ENCODE measurements at regions not wholly inside any gene's neighbourhood (a gene's known extent, or its start where the extent isn't known, plus 50 kb on each side); places are given as distances from the start of the nearest gene placed in this dataset.
"Not testable (repeated sequence)": the region's sequence is repeated elsewhere in the genome, so short reads cannot be mapped to it uniquely, and the experiment has no call there.

DNA sequence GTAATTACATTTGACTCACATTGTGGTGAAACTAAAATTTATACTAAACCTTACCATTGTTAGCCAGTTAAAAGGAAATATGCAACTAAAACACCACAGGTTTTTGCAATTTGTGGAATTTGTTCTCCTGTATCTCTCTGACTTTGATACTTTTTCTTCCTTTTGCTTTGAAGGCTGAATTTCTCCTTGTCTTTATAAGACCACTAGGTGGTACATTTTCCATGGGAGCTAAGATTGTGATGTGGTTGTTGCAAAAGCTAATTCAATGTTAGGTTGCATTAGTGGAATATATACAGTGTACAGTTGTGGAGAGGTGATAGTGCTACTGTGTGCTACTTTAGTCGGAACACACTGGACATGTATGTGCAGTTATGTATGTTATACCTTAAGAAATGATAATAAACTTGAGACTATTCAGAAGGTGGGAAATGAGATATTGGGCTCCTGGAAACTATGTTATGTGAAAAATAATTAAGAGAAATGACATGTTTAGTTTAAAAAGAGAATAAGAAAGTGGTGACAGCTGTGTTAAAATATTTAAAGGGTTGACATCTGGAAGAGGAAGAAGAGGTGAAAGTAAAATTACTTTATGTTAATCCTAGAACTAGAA lies 70.3 kb downstream of the ARL9 start:
- no peak overlapping the region for H3K27ac Mint-ChIP-seq
- peaks cover 9% of the 10 kb centered on the region for H3K4me1 Mint-ChIP-seq
- no peak for DNase-seq
- H3K27me3 Mint-ChIP-seq: peaks cover 2% of the 10 kb centered on the region
- H3K4me3 Mint-ChIP-seq: no peak overlapping the region
- ATAC-seq: peak; percentile 51
- H3K9me3 Mint-ChIP-seq (ENCODE audit: low read depth): no peaks in the 10 kb centered on the region
- CTCF ChIA-PET: interaction anchor here (0.6 to 2.9 kb wide), 18 partner anchors 9 to 260 kb away, joined by 3 to 13 read pairs (median 4); no protein-coding TSS in a partner anchor
- H3K36me3 Mint-ChIP-seq: no peaks in the 10 kb centered on the region

DNA sequence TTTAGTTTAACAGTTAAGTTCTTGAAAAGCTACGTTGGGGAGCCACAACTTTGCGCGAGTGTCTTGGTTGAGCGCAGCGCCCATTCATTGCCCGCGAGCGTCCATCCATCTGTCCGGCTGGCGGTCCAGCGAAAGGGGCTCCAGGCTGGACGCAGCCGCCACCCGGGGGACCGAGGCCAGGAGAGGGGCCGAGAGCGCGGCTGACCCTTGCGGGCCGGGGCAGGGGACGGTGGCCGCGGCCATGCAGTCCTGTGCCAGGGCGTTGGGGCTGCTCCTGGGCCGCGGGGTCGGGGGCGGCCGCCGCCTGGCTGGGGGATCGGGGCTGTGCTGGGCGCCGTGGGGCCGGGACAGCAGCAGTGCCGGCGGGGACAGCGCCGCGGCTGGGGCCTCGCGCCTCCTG lies 86.8 kb downstream of the ARL9 start:
- H3K4me3 Mint-ChIP-seq; H3K36me3 Mint-ChIP-seq; H3K4me1 Mint-ChIP-seq; H3K27me3 Mint-ChIP-seq; CTCF ChIA-PET; H3K27ac Mint-ChIP-seq; ATAC-seq; DNase-seq; H3K9me3 Mint-ChIP-seq (ENCODE audit: low read depth): not testable (repeated sequence)

All from activated CD8-positive, alpha-beta memory T cell treated with anti-CD3 and anti-CD28 coated beads, Interleukin-2, amount 10 ng/mL, durations not matched to agents 7 days and 5 days (primary cell).